ENCODE measurements at regions not wholly inside any gene's neighbourhood (a gene's known extent, or its start where the extent isn't known, plus 50 kb on each side); places are given as distances from the start of the nearest gene placed in this dataset.

- Mint-ChIP-seq H3K4me3 (ENCODE audit: low read depth, unreplicated experiment) (no peak overlapping the region), H3K27ac (ENCODE audit: unreplicated experiment) (no peak overlapping the region), H3K27me3 (ENCODE audit: unreplicated experiment) (no peaks in the 10 kb centered on the region), H3K36me3 (ENCODE audit: insufficient read depth, unreplicated experiment) (no peaks in the 10 kb centered on the region), H3K4me1 (ENCODE audit: low read depth, unreplicated experiment) (peaks cover 9% of the 10 kb centered on the region), H3K9me3 (ENCODE audit: low read depth, unreplicated experiment) (peaks cover 6% of the 10 kb centered on the region)
- CTCF ChIA-PET: no interaction called here
- BruUV-seq (replicated peaks): no TSS peak
- TF ChIP-seq CTCF (IDR thresholded peaks at IDR 0.05; ENCODE audit: unreplicated experiment): no peak
- no peak for DNase-seq
- intact Hi-C loops (cut with micrococcal nuclease; ENCODE audit: unreplicated experiment): no loop called here
Measured at GRCh38 chr5:109997161-109997560, 307.4 kb downstream of the MAN2A1 start.

- BruUV-seq (replicated peaks): no TSS peak
- Mint-ChIP-seq H3K27me3 (ENCODE audit: unreplicated experiment) (no peaks in the 10 kb centered on the region), H3K36me3 (ENCODE audit: insufficient read depth, unreplicated experiment) (no peaks in the 10 kb centered on the region), H3K9me3 (ENCODE audit: low read depth, unreplicated experiment) (peaks cover 6% of the 10 kb centered on the region), H3K4me3 (ENCODE audit: low read depth, unreplicated experiment) (no peak overlapping the region), H3K27ac (ENCODE audit: unreplicated experiment) (no peak overlapping the region), H3K4me1 (ENCODE audit: low read depth, unreplicated experiment) (peaks cover 9% of the 10 kb centered on the region)
- no peak for DNase-seq
- CTCF ChIA-PET: interaction anchor here (1.0 kb wide), 1 partner anchor 10 kb away, joined by 3 read pairs; no protein-coding TSS in a partner anchor
- intact Hi-C loops (cut with micrococcal nuclease; ENCODE audit: unreplicated experiment): no loop called here
- TF ChIP-seq CTCF (IDR thresholded peaks at IDR 0.05; ENCODE audit: unreplicated experiment): no peak
Measured at GRCh38 chr5:109998208-109998607, 308.5 kb downstream of the MAN2A1 start.

GRCh38 chr5:109998726-109999125 lies 309.0 kb downstream of the MAN2A1 start:
- Mint-ChIP-seq H3K27me3 (ENCODE audit: unreplicated experiment) (no peaks in the 10 kb centered on the region), H3K27ac (ENCODE audit: unreplicated experiment) (no peak overlapping the region), H3K4me1 (ENCODE audit: low read depth, unreplicated experiment) (peaks cover 9% of the 10 kb centered on the region), H3K9me3 (ENCODE audit: low read depth, unreplicated experiment) (peaks cover 6% of the 10 kb centered on the region), H3K4me3 (ENCODE audit: low read depth, unreplicated experiment) (no peak overlapping the region), H3K36me3 (ENCODE audit: insufficient read depth, unreplicated experiment) (no peaks in the 10 kb centered on the region)
- DNase-seq: no peak
- TF ChIP-seq CTCF (IDR thresholded peaks at IDR 0.05; ENCODE audit: unreplicated experiment): no peak
- CTCF ChIA-PET: interaction anchor here (1.0 kb wide), 1 partner anchor 11 kb away, joined by 3 read pairs; no protein-coding TSS in a partner anchor
- BruUV-seq (replicated peaks): no TSS peak
- intact Hi-C loops (cut with micrococcal nuclease; ENCODE audit: unreplicated experiment): no loop called here

GRCh38 chr5:110001648-110002047 lies 311.9 kb downstream of the MAN2A1 start:
- intact Hi-C loops (cut with micrococcal nuclease; ENCODE audit: unreplicated experiment): no loop called here
- no peak for TF ChIP-seq CTCF (IDR thresholded peaks at IDR 0.05; ENCODE audit: unreplicated experiment)
- Mint-ChIP-seq H3K27ac (ENCODE audit: unreplicated experiment) (no peak overlapping the region), H3K36me3 (ENCODE audit: insufficient read depth, unreplicated experiment) (no peaks in the 10 kb centered on the region), H3K27me3 (ENCODE audit: unreplicated experiment) (no peaks in the 10 kb centered on the region), H3K4me3 (ENCODE audit: low read depth, unreplicated experiment) (no peak overlapping the region), H3K9me3 (ENCODE audit: low read depth, unreplicated experiment) (peaks cover 4% of the 10 kb centered on the region), H3K4me1 (ENCODE audit: low read depth, unreplicated experiment) (peaks cover 9% of the 10 kb centered on the region)
- no peak for DNase-seq
- BruUV-seq (replicated peaks): no TSS peak
- CTCF ChIA-PET: no interaction called here

All from Calu3 (cell line).